ENCODE measurements at regions not wholly inside any gene's neighbourhood (a gene's known extent, or its start where the extent isn't known, plus 50 kb on each side); places are given as distances from the start of the nearest gene placed in this dataset.

GRCh38 chr15:37550360-37551024 is 383.9 kb upstream of the TMCO5A start:
- intact Hi-C loops (cut with DNase I; ENCODE audit: low total_unique reads), result no loop called here
- Histone ChIP-seq H3K27ac (no peak overlapping the region), H3K4me3 (no peak overlapping the region), H3K9me3 (no peaks in the 10 kb centered on the region), H3K4me1 (no peaks in the 10 kb centered on the region), H3K36me3 (no peaks in the 10 kb centered on the region), H3K27me3 (no peaks in the 10 kb centered on the region)
- DNase-seq, result peak in 1 of 2 donors; percentile 47
- no peak for TF ChIP-seq CTCF (IDR thresholded peaks at IDR 0.05)

GRCh38 chr15:37572401-37572800 is 362.0 kb upstream of the TMCO5A start:
- Histone ChIP-seq H3K36me3 (no peaks in the 10 kb centered on the region), H3K4me3 (no peak overlapping the region), H3K27me3 (no peaks in the 10 kb centered on the region), H3K4me1 (no peaks in the 10 kb centered on the region), H3K27ac (no peak overlapping the region), H3K9me3 (no peaks in the 10 kb centered on the region)
- no peak for DNase-seq
- intact Hi-C loops (cut with DNase I; ENCODE audit: low total_unique reads), result no loop called here
- no peak for TF ChIP-seq CTCF (IDR thresholded peaks at IDR 0.05)

GRCh38 chr15:37574985-37575384 is 359.5 kb upstream of the TMCO5A start:
- DNase-seq, result no peak
- intact Hi-C loops (cut with DNase I; ENCODE audit: low total_unique reads), result no loop called here

GRCh38 chr15:37576952-37577351 is 357.5 kb upstream of the TMCO5A start:
- Histone ChIP-seq H3K4me1 (no peaks in the 10 kb centered on the region), H3K27me3 (no peaks in the 10 kb centered on the region), H3K36me3 (no peaks in the 10 kb centered on the region), H3K9me3 (peaks cover 0 to 2% (median 0%) of the 10 kb centered on the region in 3 donors), H3K4me3 (no peak overlapping the region), H3K27ac (no peak overlapping the region)
- no peak for TF ChIP-seq CTCF (IDR thresholded peaks at IDR 0.05)
- intact Hi-C loops (cut with DNase I; ENCODE audit: low total_unique reads), result no loop called here
- DNase-seq, result no peak

More at GRCh38 chr15:37574985-37575384, 359.5 kb upstream of the TMCO5A start:
- H3K4me3 ChIP-seq, result no peak overlapping the region
- no peaks in the 10 kb centered on the region for H3K36me3 ChIP-seq
- H3K27me3 ChIP-seq, result no peaks in the 10 kb centered on the region
- no peaks in the 10 kb centered on the region for H3K4me1 ChIP-seq
- TF ChIP-seq CTCF (IDR thresholded peaks at IDR 0.05), result no peak
- no peak overlapping the region for H3K27ac ChIP-seq
- no peaks in the 10 kb centered on the region for H3K9me3 ChIP-seq

GRCh38 chr15:37581866-37582532 is 352.4 kb upstream of the TMCO5A start:
- Histone ChIP-seq H3K9me3 (peaks cover 0 to 12% (median 0%) of the 10 kb centered on the region in 3 donors), H3K4me1 (no peaks in the 10 kb centered on the region), H3K4me3 (no peak overlapping the region), H3K27ac (no peak overlapping the region), H3K36me3 (no peaks in the 10 kb centered on the region), H3K27me3 (no peaks in the 10 kb centered on the region)
- intact Hi-C loops (cut with DNase I; ENCODE audit: low total_unique reads), result no loop called here
- no peak for DNase-seq
- TF ChIP-seq CTCF (IDR thresholded peaks at IDR 0.05), result no peak

All from tibial artery (tissue), 4 donors.